WTC11 (cell line): ENCODE measurements at regions not wholly inside any gene's neighbourhood (a gene's known extent, or its start where the extent isn't known, plus 50 kb on each side); places are given as distances from the start of the nearest gene placed in this dataset.

Experiments
- CTCF ChIP-seq: fragments of 200-600 bp; IDR thresholded peaks from 2 replicates; pipeline ENCODE4 v1.8.0; 2022; ENCODE audit warnings: antibody characterized with exemption
- MLX ChIP-seq: sonication (generic); formaldehyde crosslinking; IDR thresholded peaks from 2 replicates; pipeline ENCODE4 v1.8.1; 2023; ENCODE audit warnings: mild to moderate bottlenecking, missing genetic modification reagents, moderate library complexity
- ZMAT4 ChIP-seq: fragments of 250-450 bp; sonication (Bioruptor Pico); IDR thresholded peaks from 2 replicates; pipeline ENCODE4 v1.9.0; 2021; ENCODE audit warnings: mild to moderate bottlenecking
- ZNF396 ChIP-seq: fragments of 250-450 bp; sonication (Bioruptor Pico); IDR thresholded peaks from 2 replicates; pipeline ENCODE4 v1.8.0; 2021; ENCODE audit warnings: mild to moderate bottlenecking, moderate library complexity, borderline replicate concordance
- ZSCAN18 ChIP-seq: fragments of 250-450 bp; sonication (Bioruptor Pico); IDR thresholded peaks from 2 replicates; pipeline ENCODE4 v2.1.2; 2022; ENCODE audit warnings: mild to moderate bottlenecking, moderate library complexity

- TF ChIP-seq CTCF (no peak), ZSCAN18 (no peak), ZMAT4 (CRISPR knock-in tag) (no peak), ZNF396 (CRISPR knock-in tag) (no peak), MLX (CRISPR knock-in tag) (no peak)
Measured at GRCh38 chr2:207316484-207316883, 150.7 kb upstream of the KLF7 start.
